ENCODE measurements at regions not wholly inside any gene's neighbourhood (a gene's known extent, or its start where the extent isn't known, plus 50 kb on each side); places are given as distances from the start of the nearest gene placed in this dataset.

GRCh38 chr6:150791717-150792116, 73.8 kb upstream of the MTHFD1L start:
- Histone ChIP-seq H3K27me3 (no peaks in the 10 kb centered on the region; a peak in 1 of 22 replicates), H3K4me3 (no peak overlapping the region), H3K4me1 (peaks cover 0 to 18% (median 12%) of the 10 kb centered on the region in 10 experiments; a peak in 12 of 20 replicates), H3K9ac (no peak overlapping the region), H3K27ac (no peak overlapping the region), H4K20me1 (no peaks in the 10 kb centered on the region), H3K9me3 (replicated peaks in 1 of 11) (no peaks in the 10 kb centered on the region), H3K36me3 (peaks cover 0 to 5% (median 0%) of the 10 kb centered on the region in 11 experiments; a peak in 3 of 22 replicates), H3K4me2 (no peak overlapping the region)
- TF ChIP-seq Cebpa-rat (IDR thresholded peaks at IDR 0.05) = no peak

- Histone ChIP-seq H3K4me2 (no peak overlapping the region), H3K4me3 (no peak overlapping the region), H3K9ac (no peak overlapping the region), H4K20me1 (0 out of 22 replicates have a peak, but pooled peaks cover 0 to 2% (median 0%) of the 10 kb centered on the region in 11 experiments), H3K36me3 (peaks cover 0 to 8% (median 0%) of the 10 kb centered on the region in 11 experiments; a peak in 4 of 22 replicates), H3K9me3 (replicated peaks in 1 of 11) (no peaks in the 10 kb centered on the region), H3K4me1 (peaks cover 0 to 13% (median 8%) of the 10 kb centered on the region in 10 experiments; a peak in 11 of 20 replicates), H3K27me3 (no peaks in the 10 kb centered on the region), H3K27ac (no peak overlapping the region)
- TF ChIP-seq Cebpa-rat (IDR thresholded peaks at IDR 0.05) = no peak
Observed at GRCh38 chr6:150797949-150798348, 67.6 kb upstream of the MTHFD1L start.

GRCh38 chr6:150799276-150799805, 66.2 kb upstream of the MTHFD1L start:
- TF ChIP-seq Cebpa-rat (IDR thresholded peaks at IDR 0.05) = no peak
- Histone ChIP-seq H3K4me2 (peak overlapping the region in 9 of 11 experiments; percentile 24 to 60 (median 39); a peak in 14 of 22 replicates), H3K27me3 (no peaks in the 10 kb centered on the region), H4K20me1 (0 out of 22 replicates have a peak, but pooled peaks cover 0 to 2% (median 0%) of the 10 kb centered on the region in 11 experiments), H3K9me3 (replicated peaks in 1 of 11) (no peaks in the 10 kb centered on the region), H3K27ac (0 out of 22 replicates have a peak overlapping the region, but pooled peaks of 1 of the 11 experiments have one; percentile 23), H3K9ac (no peak overlapping the region), H3K4me1 (peaks cover 0 to 13% (median 8%) of the 10 kb centered on the region in 10 experiments; a peak in 11 of 20 replicates), H3K4me3 (no peak overlapping the region), H3K36me3 (peaks cover 0 to 10% (median 0%) of the 10 kb centered on the region in 11 experiments; a peak in 4 of 22 replicates)

GRCh38 chr6:150800674-150801314, 64.7 kb upstream of the MTHFD1L start:
- no peak overlapping the region for H3K4me2 ChIP-seq
- H3K27me3 ChIP-seq = no peaks in the 10 kb centered on the region
- no peak overlapping the region for H3K4me3 ChIP-seq
- 0 out of 22 replicates have a peak, but pooled peaks cover 0 to 2% (median 0%) of the 10 kb centered on the region in 11 experiments for H4K20me1 ChIP-seq
- H3K36me3 ChIP-seq = peaks cover 0 to 21% (median 0%) of the 10 kb centered on the region in 11 experiments; a peak in 6 of 22 replicates
- no peak for TF ChIP-seq Cebpa-rat (IDR thresholded peaks at IDR 0.05)
- H3K4me1 ChIP-seq = peaks cover 0 to 13% (median 8%) of the 10 kb centered on the region in 10 experiments; a peak in 11 of 20 replicates
- no peak overlapping the region for H3K27ac ChIP-seq
- no peak overlapping the region for H3K9ac ChIP-seq
- H3K9me3 ChIP-seq (replicated peaks in 1 of 11) = no peaks in the 10 kb centered on the region

- TF ChIP-seq Cebpa-rat (IDR thresholded peaks at IDR 0.05) = no peak
- Histone ChIP-seq H3K27me3 (no peaks in the 10 kb centered on the region), H4K20me1 (no peaks in the 10 kb centered on the region), H3K36me3 (peaks cover 0 to 42% (median 8%) of the 10 kb centered on the region in 11 experiments; a peak in 7 of 22 replicates), H3K27ac (no peak overlapping the region), H3K4me1 (peaks cover 0 to 3% (median 0%) of the 10 kb centered on the region in 10 experiments; a peak in 6 of 20 replicates), H3K9me3 (replicated peaks in 1 of 11) (no peaks in the 10 kb centered on the region), H3K4me3 (no peak overlapping the region), H3K4me2 (no peak overlapping the region), H3K9ac (no peak overlapping the region)
Observed at GRCh38 chr6:150806790-150807189, 58.7 kb upstream of the MTHFD1L start.

- Histone ChIP-seq H3K36me3 (peaks cover 0 to 26% (median 8%) of the 10 kb centered on the region in 11 experiments; a peak in 6 of 22 replicates), H3K27me3 (no peaks in the 10 kb centered on the region), H3K4me2 (no peak overlapping the region), H4K20me1 (no peaks in the 10 kb centered on the region), H3K4me1 (peaks cover 0 to 11% (median 2%) of the 10 kb centered on the region in 10 experiments; a peak in 6 of 20 replicates), H3K9ac (no peak overlapping the region; a peak in 1 of 22 replicates), H3K9me3 (replicated peaks in 1 of 11) (no peaks in the 10 kb centered on the region), H3K27ac (no peak overlapping the region), H3K4me3 (no peak overlapping the region)
- TF ChIP-seq Cebpa-rat (IDR thresholded peaks at IDR 0.05) = no peak
Observed at GRCh38 chr6:150813319-150813992, 52.0 kb upstream of the MTHFD1L start.

- H3K9me3 ChIP-seq (replicated peaks in 1 of 11) = no peaks in the 10 kb centered on the region
- H3K36me3 ChIP-seq = peaks cover 0 to 22% (median 7%) of the 10 kb centered on the region in 11 experiments; a peak in 6 of 22 replicates
- 0 out of 22 replicates have a peak overlapping the region, but pooled peaks of 1 of the 11 experiments have one; percentile 10 for H3K27ac ChIP-seq
- H3K4me2 ChIP-seq = no peak overlapping the region
- TF ChIP-seq Cebpa-rat (IDR thresholded peaks at IDR 0.05) = no peak
- peaks cover 0 to 17% (median 4%) of the 10 kb centered on the region in 10 experiments; a peak in 8 of 20 replicates for H3K4me1 ChIP-seq
- H3K4me3 ChIP-seq = no peak overlapping the region
- H3K27me3 ChIP-seq = no peaks in the 10 kb centered on the region
- H4K20me1 ChIP-seq = no peaks in the 10 kb centered on the region
- no peak overlapping the region for H3K9ac ChIP-seq
Observed at GRCh38 chr6:150813993-150814359, 51.5 kb upstream of the MTHFD1L start.

All from BLaER1 treated with 17β-estradiol and CSF1 and Interleukin-3, amounts not matched to agents 10 nM and 100 nM (cell line).